NT2/D1 (cell line): ENCODE measurements at regions not wholly inside any gene's neighbourhood (a gene's known extent, or its start where the extent isn't known, plus 50 kb on each side); places are given as distances from the start of the nearest gene placed in this dataset.

Experiments used
- SUZ12 ChIP-seq: IDR thresholded peaks from 2 replicates; pipeline ENCODE4 v1.6.1; 2011; ENCODE audit not compliant: insufficient read length, insufficient read depth; ENCODE audit errors: extremely low read depth
- ZNF274 ChIP-seq: IDR thresholded peaks from 2 replicates; pipeline ENCODE4 v1.6.1; 2011; ENCODE audit warnings: mild to moderate bottlenecking, low read depth, low read length

GRCh38 chr7:3191548-3191947 is 109.5 kb upstream of the SDK1 start:
- TF ChIP-seq ZNF274 (no peak), SUZ12 (no peak)
